Mesendoderm (in vitro differentiated cells): ENCODE measurements at regions not wholly inside any gene's neighbourhood (a gene's known extent, or its start where the extent isn't known, plus 50 kb on each side); places are given as distances from the start of the nearest gene placed in this dataset.

Source experiments
- DNase-seq: peaks from one replicate; pipeline ENCODE4 v3.0.0; 2013
- H2AK5ac ChIP-seq: 2 replicates; pipeline ENCODE4 v1.6.1; 2013; ENCODE audit warnings: low read length, inconsistent platforms
- H2BK120ac ChIP-seq: 2 replicates; pipeline ENCODE4 v1.6.1; 2013; ENCODE audit warnings: low read depth, mild to moderate bottlenecking, low read length, moderate library complexity, mixed read lengths
- H2BK15ac ChIP-seq: replicated peaks from 2 replicates; pipeline ENCODE4 v1.6.1; 2013; ENCODE audit warnings: low read depth, mild to moderate bottlenecking, moderate library complexity
- H2BK5ac ChIP-seq: 2 replicates; pipeline ENCODE4 v1.6.1; 2013; ENCODE audit warnings: low read length, inconsistent platforms
- H3K18ac ChIP-seq: 2 replicates; pipeline ENCODE4 v1.6.1; 2013; ENCODE audit warnings: mild to moderate bottlenecking, low read length, mixed read lengths
- H3K23ac ChIP-seq: one replicate; pipeline ENCODE4 v1.6.1; 2013; ENCODE audit warnings: low read length
- H3K27ac ChIP-seq: 2 replicates; pipeline ENCODE4 v1.5.1; 2013; ENCODE audit warnings: low read depth, mild to moderate bottlenecking, inconsistent platforms, low read length, moderate library complexity
- H3K27me3 ChIP-seq: 2 replicates; pipeline ENCODE4 v1.6.1; 2013; ENCODE audit warnings: low read length, control low read depth, mild to moderate bottlenecking, inconsistent platforms; ENCODE audit not compliant: insufficient read depth, poor library complexity
- H3K36me3 ChIP-seq: 2 replicates; pipeline ENCODE4 v1.6.1; 2013; ENCODE audit warnings: low read length, inconsistent platforms; ENCODE audit not compliant: control insufficient read depth, insufficient read depth
- H3K4ac ChIP-seq: one replicate; pipeline ENCODE4 v1.6.1; 2013; ENCODE audit warnings: low read depth, mild to moderate bottlenecking, low read length, moderate library complexity
- H3K4me1 ChIP-seq: 2 replicates; pipeline ENCODE4 v1.6.1; 2013; ENCODE audit warnings: low read depth, low read length, inconsistent platforms; ENCODE audit not compliant: control insufficient read depth
- H3K4me2 ChIP-seq: 2 replicates; pipeline ENCODE4 v1.6.1; 2013; ENCODE audit warnings: low read length
- H3K4me3 ChIP-seq: 2 replicates; pipeline ENCODE4 v1.5.1; 2013; ENCODE audit warnings: mild to moderate bottlenecking, low read length
- H3K56ac ChIP-seq: one replicate; pipeline ENCODE4 v1.6.1; 2013; ENCODE audit warnings: low read length
- H3K79me1 ChIP-seq: 2 replicates; pipeline ENCODE4 v1.6.1; 2013; ENCODE audit warnings: low read length, inconsistent platforms
- H3K79me2 ChIP-seq: 2 replicates; pipeline ENCODE4 v1.6.1; 2013; ENCODE audit warnings: mild to moderate bottlenecking, low read length; ENCODE audit not compliant: control insufficient read depth, insufficient read depth
- H3K9ac ChIP-seq: 2 replicates; pipeline ENCODE4 v1.6.1; 2013; ENCODE audit warnings: low read length, inconsistent platforms
- H4K5ac ChIP-seq: one replicate; pipeline ENCODE4 v1.6.1; 2013; ENCODE audit warnings: low read length
- H4K8ac ChIP-seq: one replicate; pipeline ENCODE4 v1.6.1; 2013; ENCODE audit warnings: low read depth, mild to moderate bottlenecking, control low read depth, low read length, moderate library complexity
- WGBS: extraction: QIAGEN DNeasy Blood & Tissue Kit; methylation state at CpG from one replicate; pipeline ENCODE4 v1.1.7; 2013; ENCODE audit warnings: low lambda C conversion rate, missing lambda C conversion rate; ENCODE audit not compliant: insufficient coverage; ENCODE audit errors: extremely low coverage; 5-methylcytosine and 5-hydroxymethylcytosine counted together

- H3K9ac ChIP-seq = no peak overlapping the region
- H3K36me3 ChIP-seq = no peaks in the 10 kb centered on the region
- H3K4me1 ChIP-seq = no peaks in the 10 kb centered on the region
- no peaks in the 10 kb centered on the region for H3K79me1 ChIP-seq
- H4K8ac ChIP-seq = no peak overlapping the region
- no peak overlapping the region for H3K4me3 ChIP-seq
- H3K27me3 ChIP-seq = no peaks in the 10 kb centered on the region
- no peak overlapping the region for H3K23ac ChIP-seq
- no peak overlapping the region for H4K5ac ChIP-seq
- H3K18ac ChIP-seq = no peak overlapping the region
- H3K27ac ChIP-seq = no peak overlapping the region
- no peaks in the 10 kb centered on the region for H3K79me2 ChIP-seq
- no peak overlapping the region for H3K4me2 ChIP-seq
- no peak overlapping the region for H2AK5ac ChIP-seq
- no peak for DNase-seq
- no peak overlapping the region for H2BK5ac ChIP-seq
- WGBS = no CpG with 5 or more reads among the region's 5 CpGs
- no peak overlapping the region for H3K56ac ChIP-seq
- H2BK15ac ChIP-seq = no peak overlapping the region
- H3K4ac ChIP-seq = no peak overlapping the region
- no peak overlapping the region for H2BK120ac ChIP-seq
These were observed 573.5 kb downstream of the RNF144A start for GRCh38 chr2:7490672-7491071.

GRCh38 chr2:7492719-7493118 lies 575.5 kb downstream of the RNF144A start:
- Histone ChIP-seq H3K4me2 (no peak overlapping the region), H3K79me1 (no peaks in the 10 kb centered on the region), H3K56ac (no peak overlapping the region), H3K23ac (no peak overlapping the region), H3K27me3 (no peaks in the 10 kb centered on the region), H3K36me3 (no peaks in the 10 kb centered on the region), H4K5ac (no peak overlapping the region), H3K4me1 (no peaks in the 10 kb centered on the region), H3K9ac (no peak overlapping the region), H3K79me2 (no peaks in the 10 kb centered on the region), H2BK120ac (no peak overlapping the region), H3K18ac (no peak overlapping the region), H3K27ac (no peak overlapping the region), H2BK5ac (no peak overlapping the region), H3K4ac (no peak overlapping the region), H3K4me3 (no peak overlapping the region), H2AK5ac (no peak overlapping the region), H4K8ac (no peak overlapping the region), H2BK15ac (no peak overlapping the region)
- WGBS = no CpG with 5 or more reads among the region's 1 CpG
- no peak for DNase-seq

- Histone ChIP-seq H3K27ac (no peak overlapping the region), H3K4me1 (no peaks in the 10 kb centered on the region), H4K5ac (no peak overlapping the region), H3K4ac (no peak overlapping the region), H3K18ac (no peak overlapping the region), H2AK5ac (no peak overlapping the region), H3K23ac (no peak overlapping the region), H3K79me1 (no peaks in the 10 kb centered on the region), H3K56ac (no peak overlapping the region), H4K8ac (no peak overlapping the region), H3K4me2 (no peak overlapping the region), H2BK5ac (no peak overlapping the region), H2BK120ac (no peak overlapping the region), H3K9ac (no peak overlapping the region), H2BK15ac (no peak overlapping the region), H3K27me3 (no peaks in the 10 kb centered on the region), H3K79me2 (no peaks in the 10 kb centered on the region), H3K4me3 (no peak overlapping the region), H3K36me3 (no peaks in the 10 kb centered on the region)
- no CpG with 5 or more reads among the region's 4 CpGs for WGBS
- DNase-seq = peak; percentile 56
These were observed 580.0 kb downstream of the RNF144A start for GRCh38 chr2:7497178-7497577.

- Histone ChIP-seq H3K4me3 (no peak overlapping the region), H3K27me3 (no peaks in the 10 kb centered on the region), H3K4me2 (no peak overlapping the region), H2BK120ac (no peak overlapping the region), H3K79me1 (no peaks in the 10 kb centered on the region), H3K4ac (no peak overlapping the region), H2AK5ac (no peak overlapping the region), H3K9ac (no peak overlapping the region), H3K4me1 (no peaks in the 10 kb centered on the region), H2BK5ac (no peak overlapping the region), H3K56ac (no peak overlapping the region), H3K79me2 (no peaks in the 10 kb centered on the region), H4K8ac (no peak overlapping the region), H3K23ac (no peak overlapping the region), H3K27ac (no peak overlapping the region), H4K5ac (no peak overlapping the region), H3K36me3 (no peaks in the 10 kb centered on the region), H2BK15ac (no peak overlapping the region), H3K18ac (no peak overlapping the region)
- no CpG with 5 or more reads among the region's 2 CpGs for WGBS
- no peak for DNase-seq
These were observed 581.8 kb downstream of the RNF144A start for GRCh38 chr2:7499018-7499417.

- Histone ChIP-seq H4K8ac (no peak overlapping the region), H3K4me3 (no peak overlapping the region), H3K79me2 (no peaks in the 10 kb centered on the region), H2BK120ac (no peak overlapping the region), H3K4me1 (no peaks in the 10 kb centered on the region), H3K27ac (no peak overlapping the region), H2AK5ac (no peak overlapping the region), H2BK5ac (no peak overlapping the region), H3K9ac (no peak overlapping the region), H3K4ac (no peak overlapping the region), H3K23ac (no peak overlapping the region), H3K36me3 (no peaks in the 10 kb centered on the region), H3K27me3 (no peaks in the 10 kb centered on the region), H3K18ac (no peak overlapping the region), H2BK15ac (no peak overlapping the region), H3K79me1 (no peaks in the 10 kb centered on the region), H3K4me2 (no peak overlapping the region), H3K56ac (no peak overlapping the region), H4K5ac (no peak overlapping the region)
- DNase-seq = no peak
These were observed 585.1 kb downstream of the RNF144A start for GRCh38 chr2:7502336-7502735.

- Histone ChIP-seq H2BK5ac (no peak overlapping the region), H3K4me2 (no peak overlapping the region), H3K9ac (no peak overlapping the region), H3K4ac (no peak overlapping the region), H3K27me3 (no peaks in the 10 kb centered on the region), H3K4me3 (no peak overlapping the region), H3K23ac (no peak overlapping the region), H3K79me2 (no peaks in the 10 kb centered on the region), H3K56ac (no peak overlapping the region), H3K36me3 (no peaks in the 10 kb centered on the region), H2BK120ac (no peak overlapping the region), H2AK5ac (no peak overlapping the region), H4K8ac (no peak overlapping the region), H3K27ac (no peak overlapping the region), H3K79me1 (no peaks in the 10 kb centered on the region), H3K4me1 (no peaks in the 10 kb centered on the region), H3K18ac (no peak overlapping the region), H4K5ac (no peak overlapping the region), H2BK15ac (no peak overlapping the region)
- no CpG with 5 or more reads among the region's 4 CpGs for whole genome bisulfite sequencing
- DNase-seq = no peak
These were observed 591.2 kb downstream of the RNF144A start for GRCh38 chr2:7508296-7508943.
